ENCODE measurements at regions not wholly inside any gene's neighbourhood (a gene's known extent, or its start where the extent isn't known, plus 50 kb on each side); places are given as distances from the start of the nearest gene placed in this dataset.

DNA sequence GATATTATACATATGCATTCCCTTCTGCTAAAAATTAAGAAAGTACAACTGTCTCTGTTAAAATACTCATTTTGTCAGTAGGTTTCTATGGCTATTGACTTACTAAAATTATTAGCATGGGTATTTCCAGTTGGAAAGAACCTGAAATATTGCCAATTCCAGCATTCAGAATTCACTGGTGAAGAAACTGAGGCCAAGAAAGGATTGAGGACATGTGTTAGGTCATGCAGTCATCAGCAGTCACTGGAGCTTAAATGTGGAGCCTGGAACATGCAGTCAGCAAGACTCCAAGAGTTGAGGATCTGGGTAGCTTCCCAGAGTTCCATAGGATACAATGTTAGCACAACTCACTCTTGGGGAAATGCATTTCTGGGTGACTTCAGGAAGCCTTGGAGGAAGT, 1335.6 kb downstream of the AACS start (continued):
- no peak for TF ChIP-seq REST (IDR thresholded peaks at IDR 0.05; ENCODE audit: unreplicated experiment)
- TF ChIP-seq STAT1 (IDR thresholded peaks at IDR 0.05; ENCODE audit: unreplicated experiment) = no peak
- no peak for TF ChIP-seq ZNF331 (CRISPR knock-in tag; IDR thresholded peaks at IDR 0.05; ENCODE audit: low read depth)
- no peak for TF ChIP-seq NANOG (IDR thresholded peaks at IDR 0.05; ENCODE audit: borderline replicate concordance)
- no peak for TF ChIP-seq JUNB (IDR thresholded peaks at IDR 0.05; ENCODE audit: unreplicated experiment)

GRCh38 chr12:126404293-126404881, 1339.2 kb downstream of the AACS start:
- H2AFZ ChIP-seq = no peak overlapping the region
- TF ChIP-seq JUNB (IDR thresholded peaks at IDR 0.05; ENCODE audit: unreplicated experiment) = no peak
- TF ChIP-seq EZH2phosphoT487 (IDR thresholded peaks at IDR 0.05; ENCODE audit: unreplicated experiment) = no peak
- no peak for TF ChIP-seq STAT1 (IDR thresholded peaks at IDR 0.05; ENCODE audit: unreplicated experiment)
- TF ChIP-seq REST (IDR thresholded peaks at IDR 0.05; ENCODE audit: unreplicated experiment) = no peak
- no peak for TF ChIP-seq EZH2 (IDR thresholded peaks at IDR 0.05; ENCODE audit: low read depth, unreplicated experiment)
- TF ChIP-seq, protein P1, sequence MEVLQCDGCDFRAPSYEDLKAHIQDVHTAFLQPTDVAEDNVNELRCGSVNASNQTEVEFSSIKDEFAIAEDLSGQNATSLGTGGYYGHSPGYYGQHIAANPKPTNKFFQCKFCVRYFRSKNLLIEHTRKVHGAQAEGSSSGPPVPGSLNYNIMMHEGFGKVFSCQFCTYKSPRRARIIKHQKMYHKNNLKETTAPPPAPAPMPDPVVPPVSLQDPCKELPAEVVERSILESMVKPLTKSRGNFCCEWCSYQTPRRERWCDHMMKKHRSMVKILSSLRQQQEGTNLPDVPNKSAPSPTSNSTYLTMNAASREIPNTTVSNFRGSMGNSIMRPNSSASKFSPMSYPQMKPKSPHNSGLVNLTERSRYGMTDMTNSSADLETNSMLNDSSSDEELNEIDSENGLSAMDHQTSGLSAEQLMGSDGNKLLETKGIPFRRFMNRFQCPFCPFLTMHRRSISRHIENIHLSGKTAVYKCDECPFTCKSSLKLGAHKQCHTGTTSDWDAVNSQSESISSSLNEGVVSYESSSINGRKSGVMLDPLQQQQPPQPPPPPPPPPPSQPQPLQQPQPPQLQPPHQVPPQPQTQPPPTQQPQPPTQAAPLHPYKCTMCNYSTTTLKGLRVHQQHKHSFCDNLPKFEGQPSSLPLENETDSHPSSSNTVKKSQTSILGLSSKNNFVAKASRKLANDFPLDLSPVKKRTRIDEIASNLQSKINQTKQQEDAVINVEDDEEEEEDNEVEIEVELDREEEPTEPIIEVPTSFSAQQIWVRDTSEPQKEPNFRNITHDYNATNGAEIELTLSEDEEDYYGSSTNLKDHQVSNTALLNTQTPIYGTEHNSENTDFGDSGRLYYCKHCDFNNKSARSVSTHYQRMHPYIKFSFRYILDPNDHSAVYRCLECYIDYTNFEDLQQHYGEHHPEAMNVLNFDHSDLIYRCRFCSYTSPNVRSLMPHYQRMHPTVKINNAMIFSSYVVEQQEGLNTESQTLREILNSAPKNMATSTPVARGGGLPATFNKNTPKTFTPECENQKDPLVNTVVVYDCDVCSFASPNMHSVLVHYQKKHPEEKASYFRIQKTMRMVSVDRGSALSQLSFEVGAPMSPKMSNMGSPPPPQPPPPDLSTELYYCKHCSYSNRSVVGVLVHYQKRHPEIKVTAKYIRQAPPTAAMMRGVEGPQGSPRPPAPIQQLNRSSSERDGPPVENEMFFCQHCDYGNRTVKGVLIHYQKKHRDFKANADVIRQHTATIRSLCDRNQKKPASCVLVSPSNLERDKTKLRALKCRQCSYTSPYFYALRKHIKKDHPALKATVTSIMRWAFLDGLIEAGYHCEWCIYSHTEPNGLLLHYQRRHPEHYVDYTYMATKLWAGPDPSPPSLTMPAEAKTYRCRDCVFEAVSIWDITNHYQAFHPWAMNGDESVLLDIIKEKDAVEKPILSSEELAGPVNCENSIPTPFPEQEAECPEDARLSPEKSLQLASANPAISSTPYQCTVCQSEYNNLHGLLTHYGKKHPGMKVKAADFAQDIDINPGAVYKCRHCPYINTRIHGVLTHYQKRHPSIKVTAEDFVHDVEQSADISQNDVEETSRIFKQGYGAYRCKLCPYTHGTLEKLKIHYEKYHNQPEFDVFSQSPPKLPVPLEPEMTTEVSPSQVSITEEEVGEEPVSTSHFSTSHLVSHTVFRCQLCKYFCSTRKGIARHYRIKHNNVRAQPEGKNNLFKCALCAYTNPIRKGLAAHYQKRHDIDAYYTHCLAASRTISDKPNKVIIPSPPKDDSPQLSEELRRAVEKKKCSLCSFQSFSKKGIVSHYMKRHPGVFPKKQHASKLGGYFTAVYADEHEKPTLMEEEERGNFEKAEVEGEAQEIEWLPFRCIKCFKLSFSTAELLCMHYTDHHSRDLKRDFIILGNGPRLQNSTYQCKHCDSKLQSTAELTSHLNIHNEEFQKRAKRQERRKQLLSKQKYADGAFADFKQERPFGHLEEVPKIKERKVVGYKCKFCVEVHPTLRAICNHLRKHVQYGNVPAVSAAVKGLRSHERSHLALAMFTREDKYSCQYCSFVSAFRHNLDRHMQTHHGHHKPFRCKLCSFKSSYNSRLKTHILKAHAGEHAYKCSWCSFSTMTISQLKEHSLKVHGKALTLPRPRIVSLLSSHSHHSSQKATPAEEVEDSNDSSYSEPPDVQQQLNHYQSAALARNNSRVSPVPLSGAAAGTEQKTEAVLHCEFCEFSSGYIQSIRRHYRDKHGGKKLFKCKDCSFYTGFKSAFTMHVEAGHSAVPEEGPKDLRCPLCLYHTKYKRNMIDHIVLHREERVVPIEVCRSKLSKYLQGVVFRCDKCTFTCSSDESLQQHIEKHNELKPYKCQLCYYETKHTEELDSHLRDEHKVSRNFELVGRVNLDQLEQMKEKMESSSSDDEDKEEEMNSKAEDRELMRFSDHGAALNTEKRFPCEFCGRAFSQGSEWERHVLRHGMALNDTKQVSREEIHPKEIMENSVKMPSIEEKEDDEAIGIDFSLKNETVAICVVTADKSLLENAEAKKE (CRISPR knock-in tag; IDR thresholded peaks at IDR 0.05) = no peak
- no peak for TF ChIP-seq POLR2AphosphoS5 (IDR thresholded peaks at IDR 0.05; ENCODE audit: low read depth)
- no peak for TF ChIP-seq CREB1 (CRISPR knock-in tag; IDR thresholded peaks at IDR 0.05; ENCODE audit: low read depth)
- no peak for TF ChIP-seq ETS1 (IDR thresholded peaks at IDR 0.05)
- no peaks in the 10 kb centered on the region for H3F3A ChIP-seq (replicated peaks; ENCODE audit: low read depth)
- no peaks in the 10 kb centered on the region for H3K36me3 ChIP-seq (ENCODE audit: insufficient read depth)
- ATAC-seq (no peak), DNase-seq (ENCODE audit: low spot score) (no peak)
- H3K27me3 Mint-ChIP-seq (ENCODE audit: insufficient read depth, low read depth, poor library complexity) = peaks cover 4% of the 10 kb centered on the region
- H3K4me1 ChIP-seq (ENCODE audit: insufficient read depth) = no peaks in the 10 kb centered on the region
- H3K9me2 ChIP-seq (ENCODE audit: insufficient read depth) = no peaks in the 10 kb centered on the region
- H3K4me1 Mint-ChIP-seq = no peaks in the 10 kb centered on the region
- peaks cover 94% of the 10 kb centered on the region for H3K9me3 Mint-ChIP-seq
- H3K27ac ChIP-seq (ENCODE audit: low read depth) = no peak overlapping the region
- no peak overlapping the region for H3K4me2 ChIP-seq
- no peak overlapping the region for H3K4me3 Mint-ChIP-seq
- H3K36me3 Mint-ChIP-seq (ENCODE audit: low read depth) = peaks cover 27% of the 10 kb centered on the region
- no peak overlapping the region for H3K27ac Mint-ChIP-seq
- no peaks in the 10 kb centered on the region for H4K20me1 ChIP-seq (replicated peaks; ENCODE audit: insufficient read depth)
- no peaks in the 10 kb centered on the region for H3K27me3 ChIP-seq (ENCODE audit: insufficient read depth)
- H3K4me3 ChIP-seq = no peak overlapping the region
- no peaks in the 10 kb centered on the region for H3K79me2 ChIP-seq (replicated peaks; ENCODE audit: insufficient read depth)
